Trophoblast cell (in vitro differentiated cells and primary cell): ENCODE measurements at regions not wholly inside any gene's neighbourhood (a gene's known extent, or its start where the extent isn't known, plus 50 kb on each side); places are given as distances from the start of the nearest gene placed in this dataset.

Experiments used
- DNase-seq, 2 donors: peaks; one replicate each; pipeline ENCODE4 v3.0.0-alpha.2; 2016
- H2AFZ ChIP-seq: 2 replicates; pipeline ENCODE4 v1.6.1; 2013; ENCODE audit warnings: low read length, moderate library complexity, mild to moderate bottlenecking; ENCODE audit not compliant: insufficient read depth, poor library complexity
- H2AK5ac ChIP-seq: 2 replicates; pipeline ENCODE4 v1.6.1; 2013; ENCODE audit warnings: mild to moderate bottlenecking, low read length
- H2BK120ac ChIP-seq: 2 replicates; pipeline ENCODE4 v1.6.1; 2013; ENCODE audit warnings: low read length, mild to moderate bottlenecking, moderate library complexity; ENCODE audit not compliant: insufficient read depth, poor library complexity
- H2BK12ac ChIP-seq: 2 replicates; pipeline ENCODE4 v1.6.1; 2013; ENCODE audit warnings: mild to moderate bottlenecking, low read length, moderate library complexity
- H2BK5ac ChIP-seq: 2 replicates; pipeline ENCODE4 v1.6.1; 2013; ENCODE audit warnings: low read length, low read depth, moderate library complexity, mild to moderate bottlenecking; ENCODE audit not compliant: poor library complexity
- H3K14ac ChIP-seq: 2 replicates; pipeline ENCODE4 v1.6.1; 2013; ENCODE audit warnings: mild to moderate bottlenecking, low read length
- H3K18ac ChIP-seq: 2 replicates; pipeline ENCODE4 v1.6.1; 2013; ENCODE audit warnings: mild to moderate bottlenecking, low read length
- H3K23ac ChIP-seq: 2 replicates; pipeline ENCODE4 v1.6.1; 2013; ENCODE audit warnings: low read length
- H3K27ac ChIP-seq: 2 replicates; pipeline ENCODE4 v1.5.1; 2013; ENCODE audit warnings: low read depth, mild to moderate bottlenecking, inconsistent platforms, low read length, moderate library complexity
- H3K27me3 ChIP-seq: 2 replicates; pipeline ENCODE4 v1.6.1; 2013; ENCODE audit warnings: inconsistent platforms, mild to moderate bottlenecking, low read length, moderate library complexity; ENCODE audit not compliant: insufficient read depth
- H3K36me3 ChIP-seq, 2 experiments: 1 replicate in 1 of 2; 2 replicates in 1 of 2; pipeline ENCODE4 v1.6.1; 2013; ENCODE audit warnings: low read length in 2 of 2, mild to moderate bottlenecking in 2 of 2, moderate library complexity in 1 of 2; ENCODE audit not compliant: insufficient read depth in 2 of 2, control insufficient read depth in 1 of 2
- H3K4ac ChIP-seq: 2 replicates; pipeline ENCODE4 v1.6.1; 2013; ENCODE audit warnings: low read depth, mild to moderate bottlenecking, low read length, moderate library complexity
- H3K4me1 ChIP-seq, 2 experiments: 1 replicate in 1 of 2; 2 replicates in 1 of 2; pipeline ENCODE4 v1.6.1; 2013; ENCODE audit warnings: low read length in 2 of 2, mild to moderate bottlenecking in 2 of 2, moderate library complexity in 1 of 2; ENCODE audit not compliant: insufficient read depth in 2 of 2, control insufficient read depth in 1 of 2
- H3K4me2 ChIP-seq: 2 replicates; pipeline ENCODE4 v1.6.1; 2013; ENCODE audit warnings: inconsistent platforms, mild to moderate bottlenecking, low read length, moderate library complexity
- H3K4me3 ChIP-seq: 2 replicates; pipeline ENCODE4 v1.5.1; 2013; ENCODE audit warnings: mild to moderate bottlenecking, low read depth, low read length, inconsistent platforms
- H3K79me1 ChIP-seq: one replicate; pipeline ENCODE4 v1.6.1; 2013; ENCODE audit warnings: low read length
- H3K79me2 ChIP-seq: 2 replicates; pipeline ENCODE4 v1.6.1; 2013; ENCODE audit warnings: low read length, mild to moderate bottlenecking; ENCODE audit not compliant: control insufficient read depth, insufficient read depth, poor library complexity
- H3K9ac ChIP-seq: 2 replicates; pipeline ENCODE4 v1.6.1; 2013; ENCODE audit warnings: mild to moderate bottlenecking, low read length
- H3K9me3 ChIP-seq: 2 replicates; pipeline ENCODE4 v1.6.1; 2013; ENCODE audit warnings: low read depth, mild to moderate bottlenecking, control low read depth, inconsistent platforms, low read length; ENCODE audit not compliant: insufficient read depth
- H4K12ac ChIP-seq: 2 replicates; pipeline ENCODE4 v1.6.1; 2013; ENCODE audit warnings: low read depth, mild to moderate bottlenecking, low read length, moderate library complexity
- H4K8ac ChIP-seq: 2 replicates; pipeline ENCODE4 v1.6.1; 2013; ENCODE audit warnings: low read depth, mild to moderate bottlenecking, low read length, moderate library complexity
- H4K91ac ChIP-seq: one replicate; pipeline ENCODE4 v1.6.1; 2013; ENCODE audit warnings: low read depth, mild to moderate bottlenecking, low read length, moderate library complexity
- WGBS: extraction: QIAGEN DNeasy Blood & Tissue Kit; methylation state at CpG from one replicate; pipeline ENCODE4 v1.1.7; 2013; ENCODE audit warnings: missing lambda C conversion rate; ENCODE audit not compliant: insufficient read length, insufficient coverage; ENCODE audit errors: extremely low coverage; 5-methylcytosine and 5-hydroxymethylcytosine counted together

DNA sequence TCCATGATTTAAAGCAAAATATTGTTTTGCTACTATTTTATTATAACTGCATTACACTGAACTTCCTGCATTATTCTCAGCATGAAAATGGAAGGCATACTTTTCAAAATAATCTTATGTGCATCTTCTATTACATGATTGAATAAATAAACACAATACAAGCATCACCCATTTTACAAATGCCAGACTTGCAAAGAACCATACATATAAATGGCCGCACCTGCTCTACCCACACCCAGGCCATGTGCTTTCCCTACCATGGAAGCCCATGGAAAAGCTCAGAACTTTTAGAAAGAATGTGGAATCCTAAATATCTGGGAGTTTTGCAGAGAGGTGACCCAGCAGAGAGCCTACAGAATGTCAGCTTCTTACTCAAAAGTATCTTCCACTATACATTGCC lies 127.2 kb downstream of the SHOX2 start:
- no peak overlapping the region for H3K23ac ChIP-seq
- H3K4ac ChIP-seq: no peak overlapping the region
- no peaks in the 10 kb centered on the region for H3K79me2 ChIP-seq
- H3K36me3 ChIP-seq: no peaks in the 10 kb centered on the region
- no peak overlapping the region for H2BK5ac ChIP-seq
- no peak overlapping the region for H3K18ac ChIP-seq
- H2BK120ac ChIP-seq: no peak overlapping the region
- no peaks in the 10 kb centered on the region for H3K27me3 ChIP-seq
- no peak overlapping the region for H2BK12ac ChIP-seq
- H4K91ac ChIP-seq: no peak overlapping the region
- H3K27ac ChIP-seq: no peak overlapping the region
- H3K4me2 ChIP-seq: no peak overlapping the region
- H3K4me3 ChIP-seq: no peak overlapping the region
- H3K4me1 ChIP-seq: no peaks in the 10 kb centered on the region
- no peak overlapping the region for H3K9ac ChIP-seq
- no peak for DNase-seq
- no peak overlapping the region for H4K12ac ChIP-seq
- no peaks in the 10 kb centered on the region for H3K9me3 ChIP-seq
- no peak overlapping the region for H4K8ac ChIP-seq
- WGBS: no CpG with 5 or more reads among the region's 1 CpG
- no peak overlapping the region for H2AFZ ChIP-seq
- H2AK5ac ChIP-seq: no peak overlapping the region
- no peak overlapping the region for H3K14ac ChIP-seq
- H3K79me1 ChIP-seq: no peaks in the 10 kb centered on the region

DNA sequence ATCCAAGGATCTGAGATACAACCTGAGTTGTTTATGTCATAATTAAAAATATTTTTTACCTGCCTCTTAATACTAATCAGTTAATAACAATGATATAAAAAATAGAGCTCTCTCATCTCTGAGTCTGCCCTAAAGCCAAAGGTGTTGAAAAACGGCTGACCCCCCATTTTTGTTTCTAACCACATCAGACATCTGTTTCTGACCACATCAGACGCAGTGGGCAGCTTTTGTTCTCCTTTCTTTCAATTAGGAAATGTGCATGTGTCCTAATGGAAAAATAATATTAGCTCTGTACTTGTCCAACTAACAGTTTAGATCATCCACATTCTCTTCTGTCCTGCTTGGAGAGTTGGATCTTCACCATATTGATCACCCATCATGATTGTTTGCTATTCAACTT lies 144.6 kb downstream of the SHOX2 start:
- no CpG with 5 or more reads among the region's 2 CpGs for WGBS
- H2AK5ac ChIP-seq: no peak overlapping the region
- no peak overlapping the region for H3K4me2 ChIP-seq

DNA sequence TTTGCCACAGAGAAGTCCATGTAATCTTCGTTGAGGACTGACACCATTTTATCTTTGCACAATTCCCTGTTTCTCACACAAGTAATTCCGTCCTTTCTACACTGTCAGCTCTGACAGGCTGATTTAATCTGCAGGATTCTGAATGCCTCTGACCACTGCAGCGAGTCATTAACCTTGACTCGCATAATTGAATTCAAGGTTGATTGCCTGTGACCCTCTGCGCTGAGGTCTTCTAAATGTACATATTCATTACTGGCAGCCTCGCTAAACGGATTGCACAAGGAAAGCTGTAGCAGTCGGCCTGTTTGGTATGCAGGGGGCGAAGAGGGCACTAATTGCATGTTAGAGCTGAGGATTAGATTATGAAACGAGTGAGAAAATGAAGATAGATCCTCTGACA lies 147.8 kb downstream of the SHOX2 start:
- Histone ChIP-seq H4K12ac (no peak overlapping the region), H3K79me2 (no peaks in the 10 kb centered on the region), H3K27ac (no peak overlapping the region), H3K4me1 (no peaks in the 10 kb centered on the region), H3K4ac (no peak overlapping the region), H4K8ac (no peak overlapping the region), H2BK12ac (no peak overlapping the region), H3K23ac (no peak overlapping the region), H3K79me1 (no peaks in the 10 kb centered on the region), H3K4me2 (no peak overlapping the region), H3K36me3 (no peaks in the 10 kb centered on the region), H4K91ac (no peak overlapping the region), H3K9ac (no peak overlapping the region), H2BK120ac (no peak overlapping the region), H3K4me3 (no peak overlapping the region), H3K18ac (no peak overlapping the region), H3K9me3 (no peaks in the 10 kb centered on the region), H2BK5ac (no peak overlapping the region), H3K14ac (no peak overlapping the region), H3K27me3 (no peaks in the 10 kb centered on the region), H2AFZ (no peak overlapping the region), H2AK5ac (no peak overlapping the region)
- no peak for DNase-seq
- WGBS: no CpG with 5 or more reads among the region's 10 CpGs

More for the DNA sequence above, 144.6 kb downstream of the SHOX2 start:
- Histone ChIP-seq H3K23ac (no peak overlapping the region), H3K14ac (no peak overlapping the region), H2BK120ac (no peak overlapping the region), H3K79me2 (no peaks in the 10 kb centered on the region), H4K12ac (no peak overlapping the region), H4K8ac (no peak overlapping the region), H3K9me3 (no peaks in the 10 kb centered on the region), H3K79me1 (no peaks in the 10 kb centered on the region), H3K9ac (no peak overlapping the region), H3K4me3 (no peak overlapping the region), H3K4ac (no peak overlapping the region), H2BK5ac (no peak overlapping the region), H3K36me3 (no peaks in the 10 kb centered on the region), H3K27ac (no peak overlapping the region), H2BK12ac (no peak overlapping the region), H2AFZ (no peak overlapping the region), H3K27me3 (no peaks in the 10 kb centered on the region), H3K18ac (no peak overlapping the region), H4K91ac (no peak overlapping the region), H3K4me1 (no peaks in the 10 kb centered on the region)
- no peak for DNase-seq

DNA sequence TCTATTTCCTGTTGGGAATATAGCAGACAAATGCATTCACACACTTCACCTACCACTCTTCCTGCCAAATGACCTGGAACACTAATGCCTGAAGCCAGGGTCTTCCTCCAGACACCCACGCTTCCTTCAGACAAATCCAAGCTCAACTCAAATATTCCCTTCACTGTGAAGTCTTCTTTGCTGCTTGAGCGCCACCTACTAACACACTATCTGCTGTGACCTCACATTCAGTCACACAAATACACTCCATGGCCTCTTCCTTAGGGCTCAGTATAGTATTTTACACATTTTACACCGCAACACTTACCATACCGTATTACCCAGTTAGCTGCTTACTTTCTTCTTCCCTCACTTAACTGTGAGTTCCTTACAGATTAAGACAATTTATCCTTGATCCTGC lies 149.4 kb downstream of the SHOX2 start:
- H3K18ac ChIP-seq: no peak overlapping the region
- H2AK5ac ChIP-seq: no peak overlapping the region
- H4K12ac ChIP-seq: no peak overlapping the region
- H3K9ac ChIP-seq: no peak overlapping the region
- no peak overlapping the region for H3K27ac ChIP-seq
- H3K79me1 ChIP-seq: no peaks in the 10 kb centered on the region
- no peak overlapping the region for H2BK5ac ChIP-seq
- no peak overlapping the region for H3K4me3 ChIP-seq
- no peak for DNase-seq
- H2BK120ac ChIP-seq: no peak overlapping the region
- H3K79me2 ChIP-seq: no peaks in the 10 kb centered on the region
- H3K4ac ChIP-seq: no peak overlapping the region
- H3K4me2 ChIP-seq: no peak overlapping the region
- no peak overlapping the region for H4K91ac ChIP-seq
- H3K27me3 ChIP-seq: no peaks in the 10 kb centered on the region
- H3K36me3 ChIP-seq: no peaks in the 10 kb centered on the region
- H3K4me1 ChIP-seq: no peaks in the 10 kb centered on the region
- H4K8ac ChIP-seq: no peak overlapping the region
- WGBS: no CpG with 5 or more reads among the region's 4 CpGs
- no peak overlapping the region for H3K23ac ChIP-seq
- no peak overlapping the region for H3K14ac ChIP-seq
- H3K9me3 ChIP-seq: no peaks in the 10 kb centered on the region
- H2AFZ ChIP-seq: no peak overlapping the region
- H2BK12ac ChIP-seq: no peak overlapping the region
